ENCODE measurements at regions not wholly inside any gene's neighbourhood (a gene's known extent, or its start where the extent isn't known, plus 50 kb on each side); places are given as distances from the start of the nearest gene placed in this dataset.

- TF ChIP-seq MAZ (IDR thresholded peaks at IDR 0.05; ENCODE audit: borderline replicate concordance, low read depth, low read length) (no peak), SMC3 (IDR thresholded peaks at IDR 0.05; ENCODE audit: low read depth, low read length) (no peak), CTCF (conservative IDR thresholded peaks at IDR 0.05; ENCODE audit: low read depth, low read length) (no peak)
Observed at GRCh38 chr6:9539231-9539755, 875.6 kb downstream of the TFAP2A start.
